Ishikawa (cell line): ENCODE measurements at regions not wholly inside any gene's neighbourhood (a gene's known extent, or its start where the extent isn't known, plus 50 kb on each side); places are given as distances from the start of the nearest gene placed in this dataset.

ENCODE experiments used
- CEBPB ChIP-seq: IDR thresholded peaks from 2 replicates; pipeline ENCODE4 v1.6.1; 2012
- CREB1 ChIP-seq: IDR thresholded peaks from 2 replicates; pipeline ENCODE4 v1.6.1; 2012; ENCODE audit warnings: low read depth
- EGR1 ChIP-seq: IDR thresholded peaks from 2 replicates; pipeline ENCODE4 v1.6.1; 2012
- EP300 ChIP-seq: IDR thresholded peaks from 2 replicates; pipeline ENCODE4 v1.6.1; 2012; ENCODE audit warnings: borderline replicate concordance
- FOXM1 ChIP-seq: IDR thresholded peaks from 2 replicates; pipeline ENCODE4 v1.6.1; 2012; ENCODE audit warnings: low read depth, borderline replicate concordance
- MAX ChIP-seq: IDR thresholded peaks from 2 replicates; pipeline ENCODE4 v1.6.1; 2012
- NFIC ChIP-seq: IDR thresholded peaks from 2 replicates; pipeline ENCODE4 v1.6.1; 2012
- RAD21 ChIP-seq: IDR thresholded peaks from 2 replicates; pipeline ENCODE4 v1.6.1; 2012; ENCODE audit warnings: low read depth
- REST ChIP-seq: IDR thresholded peaks from 2 replicates; pipeline ENCODE4 v1.6.1; 2012; ENCODE audit warnings: low read depth, mild to moderate bottlenecking
- TAF1 ChIP-seq: IDR thresholded peaks from 2 replicates; pipeline ENCODE4 v1.6.1; 2012; ENCODE audit warnings: low read depth, mild to moderate bottlenecking
- TCF12 ChIP-seq: IDR thresholded peaks from 2 replicates; pipeline ENCODE4 v1.6.1; 2012; ENCODE audit warnings: low read depth
- TEAD4 ChIP-seq: IDR thresholded peaks from 2 replicates; pipeline ENCODE4 v1.6.1; 2012
- USF1 ChIP-seq: IDR thresholded peaks from 2 replicates; pipeline ENCODE4 v1.6.1; 2012
- YY1 ChIP-seq: IDR thresholded peaks from 2 replicates; pipeline ENCODE4 v1.6.1; 2012; ENCODE audit warnings: low read depth
- ZBTB7A ChIP-seq: IDR thresholded peaks from 2 replicates; pipeline ENCODE4 v1.6.1; 2012; ENCODE audit warnings: low read depth

- TF ChIP-seq RAD21: no peak
- no peak for TF ChIP-seq NFIC
- no peak for TF ChIP-seq CREB1
- no peak for TF ChIP-seq CEBPB
- TF ChIP-seq ZBTB7A: no peak
- TF ChIP-seq YY1: no peak
- no peak for TF ChIP-seq TEAD4
- no peak for TF ChIP-seq EP300
- TF ChIP-seq MAX: no peak
- TF ChIP-seq EGR1: no peak
- no peak for TF ChIP-seq TAF1
- no peak for TF ChIP-seq USF1
Observed at GRCh38 chr5:18008940-18009339, 374.7 kb downstream of the TAF11L14 start.

GRCh38 chr5:18010053-18010452 is 375.8 kb downstream of the TAF11L14 start:
- TF ChIP-seq TEAD4: no peak
- no peak for TF ChIP-seq FOXM1
- no peak for TF ChIP-seq MAX
- no peak for TF ChIP-seq NFIC
- TF ChIP-seq EGR1: no peak
- TF ChIP-seq EP300: no peak
- TF ChIP-seq CREB1: no peak
- no peak for TF ChIP-seq USF1
- TF ChIP-seq TAF1: no peak
- TF ChIP-seq YY1: no peak
- no peak for TF ChIP-seq TCF12
- TF ChIP-seq ZBTB7A: no peak
- TF ChIP-seq CEBPB: no peak
- TF ChIP-seq REST: no peak
- no peak for TF ChIP-seq RAD21

- no peak for TF ChIP-seq REST
- TF ChIP-seq MAX: no peak
- no peak for TF ChIP-seq CEBPB
- no peak for TF ChIP-seq EP300
- no peak for TF ChIP-seq FOXM1
- TF ChIP-seq TCF12: no peak
- no peak for TF ChIP-seq YY1
- no peak for TF ChIP-seq USF1
- TF ChIP-seq ZBTB7A: no peak
- no peak for TF ChIP-seq TEAD4
- no peak for TF ChIP-seq NFIC
- no peak for TF ChIP-seq TAF1
- TF ChIP-seq CREB1: no peak
- TF ChIP-seq EGR1: no peak
- no peak for TF ChIP-seq RAD21
Observed at GRCh38 chr5:18018472-18018871, 384.2 kb downstream of the TAF11L14 start.

GRCh38 chr5:18023275-18023674 is 389.0 kb downstream of the TAF11L14 start:
- no peak for TF ChIP-seq RAD21
- no peak for TF ChIP-seq USF1
- TF ChIP-seq NFIC: no peak
- TF ChIP-seq REST: no peak
- no peak for TF ChIP-seq EGR1
- no peak for TF ChIP-seq TEAD4
- no peak for TF ChIP-seq FOXM1
- no peak for TF ChIP-seq TAF1
- TF ChIP-seq EP300: no peak
- TF ChIP-seq ZBTB7A: no peak
- TF ChIP-seq TCF12: no peak
- TF ChIP-seq MAX: no peak
- TF ChIP-seq CREB1: no peak
- no peak for TF ChIP-seq CEBPB
